Small intestine (tissue), 7 donors: ENCODE measurements at regions not wholly inside any gene's neighbourhood (a gene's known extent, or its start where the extent isn't known, plus 50 kb on each side); places are given as distances from the start of the nearest gene placed in this dataset.
A peak's percentile ranks its signal among the peaks of the same experiment; 100 is the strongest.

Experiments
- DNase-seq, 2 donors: peaks; one replicate each; pipeline versions ENCODE4 v3.0.0 to v3.0.0-alpha.2; 2013
- FAIRE-seq: peaks from 2 replicates; lab custom pipeline; 2012; peaks lifted over from hg19 to GRCh38; lab: Jason Lieb, UNC
- H3K27ac ChIP-seq, 3 donors: one replicate each; pipeline ENCODE4 v1.5.1; 2013; ENCODE audit warnings: low read length in 2 of 3, mild to moderate bottlenecking in 2 of 3, control low read depth in 1 of 3, inconsistent platforms in 1 of 3, low read depth in 1 of 3, moderate library complexity in 1 of 3
- H3K27me3 ChIP-seq, 3 donors: one replicate each; pipeline ENCODE4 v1.6.1; 2013; ENCODE audit warnings: low read length in 3 of 3, inconsistent platforms in 1 of 3; ENCODE audit not compliant: control insufficient read depth in 3 of 3, insufficient read depth in 3 of 3
- H3K36me3 ChIP-seq, 3 donors: one replicate each; pipeline ENCODE4 v1.6.1; 2013; ENCODE audit warnings: low read length in 3 of 3, inconsistent platforms in 1 of 3, low read depth in 1 of 3, mild to moderate bottlenecking in 1 of 3, moderate library complexity in 1 of 3; ENCODE audit not compliant: control insufficient read depth in 3 of 3, insufficient read depth in 2 of 3
- H3K4me1 ChIP-seq, 3 donors: one replicate each; pipeline ENCODE4 v1.6.1; 2013; ENCODE audit warnings: low read length in 2 of 3, inconsistent platforms in 1 of 3, low read depth in 1 of 3, mild to moderate bottlenecking in 1 of 3, moderate library complexity in 1 of 3; ENCODE audit not compliant: control insufficient read depth in 3 of 3, insufficient read depth in 2 of 3
- H3K4me3 ChIP-seq, 3 donors: one replicate each; pipeline ENCODE4 v1.5.1; 2013; ENCODE audit warnings: low read length in 3 of 3, control low read depth in 1 of 3, inconsistent platforms in 1 of 3, low read depth in 1 of 3, mild to moderate bottlenecking in 1 of 3, moderate library complexity in 1 of 3
- H3K9me3 ChIP-seq, 2 donors: one replicate each; pipeline ENCODE4 v1.6.1; 2013; ENCODE audit warnings: low read depth in 1 of 2, low read length in 1 of 2; ENCODE audit not compliant: control insufficient read depth in 2 of 2, insufficient read depth in 1 of 2
- WGBS, 3 donors: extraction: QIAGEN DNeasy Blood & Tissue Kit; methylation state at CpG; one replicate each; pipeline ENCODE4 v1.1.7; 2013; 5-methylcytosine and 5-hydroxymethylcytosine counted together
- donor health status: healthy with polysubstance abuse.
- donor health status: control.
- donor health status: control.
- donor health status: Bipolar disorder and iron deficiency.
- donor health status: healthy.

DNA sequence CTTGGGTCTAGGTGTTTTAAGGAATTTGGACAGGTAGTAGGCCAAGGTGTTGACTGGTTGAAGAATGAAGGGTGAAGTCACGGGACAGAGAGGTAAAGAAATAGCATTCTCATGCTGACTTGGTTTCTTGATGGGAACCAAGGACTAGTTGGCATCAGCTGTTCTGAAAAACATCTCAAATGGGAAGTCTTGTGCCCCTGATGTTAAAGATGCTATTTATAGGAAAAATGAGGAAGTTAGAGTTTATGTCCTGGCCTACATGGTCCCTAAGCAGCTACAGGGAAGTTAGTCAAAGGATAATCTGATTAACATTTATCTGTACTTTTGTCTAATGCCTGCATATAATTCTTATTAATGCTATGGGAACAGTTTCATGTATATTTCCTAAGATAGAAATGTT lies 262.4 kb downstream of the HHIPL2 start:
- Histone ChIP-seq H3K36me3 (no peaks in the 10 kb centered on the region), H3K27me3 (no peaks in the 10 kb centered on the region), H3K9me3 (no peaks in the 10 kb centered on the region), H3K27ac (no peak overlapping the region), H3K4me3 (no peak overlapping the region), H3K4me1 (peaks cover 0 to 3% (median 0%) of the 10 kb centered on the region in 3 donors)
- 54 to 86% (median 76%) methylated on average over 1 of the region's 1 CpG for WGBS, 3 donors
- FAIRE-seq (no peak), DNase-seq (no peak)

DNA sequence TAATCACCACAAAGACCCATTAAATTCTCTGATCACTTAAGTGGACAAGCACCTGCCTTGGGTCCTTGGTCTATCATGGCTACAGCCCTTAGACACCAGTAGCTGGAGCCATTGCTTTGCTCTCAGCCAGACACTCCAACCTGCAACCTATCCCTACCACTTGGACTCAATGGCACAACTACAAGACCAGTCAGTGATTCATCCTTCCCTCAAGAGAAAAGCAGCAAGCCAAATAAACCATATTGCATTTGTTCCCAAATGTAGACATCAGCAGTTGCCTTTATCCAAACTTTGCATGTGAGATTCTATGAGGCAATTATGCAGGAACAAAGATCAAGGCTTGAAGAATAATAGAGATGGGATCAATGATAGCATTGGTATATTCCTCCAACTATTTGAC lies 263.4 kb downstream of the HHIPL2 start:
- Histone ChIP-seq H3K27ac (no peak overlapping the region), H3K4me1 (peaks cover 0 to 3% (median 0%) of the 10 kb centered on the region in 3 donors), H3K36me3 (no peaks in the 10 kb centered on the region), H3K4me3 (no peak overlapping the region), H3K9me3 (no peaks in the 10 kb centered on the region), H3K27me3 (no peaks in the 10 kb centered on the region)
- DNase-seq: no peak
- no peak for FAIRE-seq

DNA sequence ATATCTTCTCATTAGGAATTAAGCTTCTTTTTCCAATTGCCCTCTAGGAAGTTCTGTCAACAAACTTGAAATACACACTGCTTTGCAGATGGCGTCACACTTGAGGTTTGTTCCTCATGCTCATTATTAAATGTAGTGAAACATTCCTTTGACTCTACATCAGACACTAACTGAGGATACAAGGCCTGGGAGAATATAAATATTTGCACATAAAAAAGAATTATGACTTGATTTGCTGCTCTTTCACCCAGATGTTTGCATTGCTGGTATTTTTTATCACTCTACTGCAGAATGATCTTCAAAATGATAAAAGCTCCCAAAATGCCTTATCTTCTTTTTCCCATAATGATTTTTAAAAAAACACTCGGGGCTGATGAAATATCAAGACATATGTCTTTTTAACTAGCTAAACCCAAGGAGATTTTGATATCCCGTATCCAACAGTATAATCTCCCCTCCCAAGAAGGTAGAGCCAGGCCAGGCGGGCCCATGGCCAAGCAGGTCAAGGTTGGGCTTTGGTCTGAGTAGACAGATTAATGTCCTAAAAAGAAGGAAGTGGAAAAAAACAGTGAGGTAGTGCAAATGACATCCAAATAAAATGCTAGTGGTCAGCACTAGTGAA lies 264.6 kb downstream of the HHIPL2 start:
- H3K4me1 ChIP-seq: peaks cover 0 to 3% (median 0%) of the 10 kb centered on the region in 3 donors
- DNase-seq: peak in 1 of 2 donors; percentile 7
- no peak for FAIRE-seq
- 51 to 66% (median 58%) methylated on average over 4 of the region's 4 CpGs for WGBS, 3 donors
- no peaks in the 10 kb centered on the region for H3K27me3 ChIP-seq
- no peak overlapping the region for H3K4me3 ChIP-seq
- H3K27ac ChIP-seq: no peak overlapping the region
- no peaks in the 10 kb centered on the region for H3K36me3 ChIP-seq
- no peaks in the 10 kb centered on the region for H3K9me3 ChIP-seq

DNA sequence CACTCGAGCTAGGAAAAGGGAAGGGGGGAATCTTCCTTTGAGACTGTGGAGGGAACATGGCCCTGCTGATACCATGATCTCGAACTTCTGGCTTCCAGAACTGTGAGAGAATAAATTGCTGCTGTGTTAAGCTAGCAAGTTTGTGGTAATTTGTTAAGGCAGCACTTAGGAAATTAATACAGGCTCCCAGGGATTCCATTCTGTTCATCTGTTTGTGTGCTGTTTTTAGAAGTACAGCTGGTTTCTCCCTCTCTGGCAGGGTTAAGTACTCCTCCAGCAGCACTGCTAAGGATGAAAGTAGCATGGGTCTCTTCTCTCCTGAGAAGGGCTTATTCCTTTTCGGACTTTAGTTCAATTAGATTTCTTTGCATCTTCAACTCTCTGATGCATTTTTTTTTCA lies 268.3 kb downstream of the HHIPL2 start:
- H3K9me3 ChIP-seq: no peaks in the 10 kb centered on the region
- no peak overlapping the region for H3K4me3 ChIP-seq
- no peak for DNase-seq
- H3K27ac ChIP-seq: no peak overlapping the region
- 44 to 72% (median 58%) methylated on average over 3 of the region's 3 CpGs for WGBS, 3 donors
- no peaks in the 10 kb centered on the region for H3K36me3 ChIP-seq
- no peaks in the 10 kb centered on the region for H3K27me3 ChIP-seq
- no peaks in the 10 kb centered on the region for H3K4me1 ChIP-seq
- no peak for FAIRE-seq

DNA sequence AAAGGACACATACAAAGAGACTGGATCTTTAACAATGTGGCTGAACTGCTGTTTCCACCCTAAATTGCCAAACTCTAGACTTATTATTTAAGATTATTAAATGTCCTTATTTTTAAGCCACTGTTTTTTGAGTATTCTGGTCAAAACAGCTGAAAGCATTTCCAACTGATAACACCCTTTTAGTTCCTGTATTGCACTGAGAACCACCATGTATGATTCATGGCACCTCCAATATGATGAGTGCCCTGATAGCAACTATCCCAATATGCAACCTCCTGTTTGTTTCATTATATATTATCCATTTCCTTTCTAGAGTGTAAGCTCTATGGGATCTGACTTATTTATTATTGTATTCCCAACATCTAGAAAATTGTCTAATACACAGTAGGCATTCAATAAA lies 269.4 kb downstream of the HHIPL2 start:
- no peak overlapping the region for H3K27ac ChIP-seq
- no peaks in the 10 kb centered on the region for H3K27me3 ChIP-seq
- no peaks in the 10 kb centered on the region for H3K36me3 ChIP-seq
- no peak overlapping the region for H3K4me3 ChIP-seq
- no peaks in the 10 kb centered on the region for H3K9me3 ChIP-seq
- no peaks in the 10 kb centered on the region for H3K4me1 ChIP-seq
- no peak for FAIRE-seq
- no peak for DNase-seq

DNA sequence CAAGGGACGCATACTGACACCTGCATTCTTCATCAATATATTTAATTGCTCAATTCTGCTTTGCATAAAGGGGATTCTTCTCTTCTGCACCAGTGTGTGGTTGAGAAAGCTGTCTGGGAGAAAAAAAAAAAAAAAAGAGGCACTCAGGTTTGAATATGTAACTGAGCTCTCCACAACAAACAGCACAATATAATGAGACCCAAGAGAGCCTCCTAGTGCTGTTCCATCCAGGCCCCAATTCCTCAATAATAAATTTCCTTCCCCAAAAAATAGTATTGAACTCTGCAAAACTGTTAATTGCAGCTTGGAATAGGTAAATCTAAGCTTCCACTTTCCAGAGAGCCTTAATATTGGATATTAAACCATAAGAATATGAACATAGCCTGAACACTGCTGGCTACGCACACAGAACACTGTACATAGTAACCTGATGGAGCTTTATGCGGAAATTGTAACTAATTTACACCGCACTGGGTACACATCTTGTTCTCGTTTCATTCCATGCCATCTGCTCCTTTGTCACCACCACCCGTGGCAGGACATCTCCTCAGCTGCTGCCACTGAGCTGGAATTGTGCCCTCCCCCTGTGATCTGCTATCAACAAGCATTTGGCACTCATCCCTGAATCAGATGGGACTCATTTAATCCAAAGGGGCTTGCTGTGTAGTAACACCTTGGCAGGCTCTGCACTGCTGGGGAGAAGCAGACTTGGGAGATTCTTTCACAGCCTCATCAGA lies 272.0 kb downstream of the HHIPL2 start:
- Histone ChIP-seq H3K27me3 (no peaks in the 10 kb centered on the region), H3K4me3 (no peak overlapping the region), H3K4me1 (no peaks in the 10 kb centered on the region), H3K36me3 (no peaks in the 10 kb centered on the region), H3K27ac (no peak overlapping the region), H3K9me3 (no peaks in the 10 kb centered on the region)
- 65 to 73% (median 68%) methylated on average over 6 of the region's 6 CpGs for WGBS, 3 donors
- no peak for DNase-seq
- no peak for FAIRE-seq

DNA sequence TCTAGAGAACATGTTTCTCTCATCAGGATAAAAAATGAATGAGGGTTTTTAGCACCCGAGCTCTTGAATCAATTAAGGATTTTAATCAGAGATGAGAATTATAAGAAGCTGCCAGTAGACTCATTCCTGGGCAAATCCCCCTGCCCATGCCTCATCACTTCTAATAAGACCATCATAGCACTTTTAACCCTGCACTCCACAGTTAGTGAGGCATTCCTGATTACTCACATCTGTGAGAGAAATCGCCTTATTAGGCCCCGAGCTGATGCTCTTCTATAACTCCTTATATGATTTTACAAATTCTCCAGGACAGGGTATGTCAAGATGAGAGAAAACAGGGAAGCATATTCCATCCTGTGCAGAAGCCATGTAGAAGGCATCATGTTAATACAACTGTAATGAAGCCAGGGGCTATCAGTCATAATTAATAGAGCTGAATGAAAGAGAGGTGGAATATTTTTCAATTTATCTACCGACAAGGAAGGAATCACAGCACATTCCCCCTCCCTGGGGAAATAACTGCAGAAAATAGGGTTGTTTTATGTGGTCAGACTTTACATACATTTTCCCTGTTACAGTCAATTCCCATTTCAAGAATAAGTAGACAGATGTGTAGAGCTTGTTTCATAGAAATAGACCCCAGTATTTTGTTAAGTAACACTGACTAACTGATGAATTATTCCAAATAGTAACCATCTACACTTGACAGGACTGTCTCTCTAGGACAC lies 272.7 kb downstream of the HHIPL2 start:
- WGBS, 3 donors: 80 to 86% (median 81%) methylated on average over 4 of the region's 4 CpGs
- no peak for FAIRE-seq
- Histone ChIP-seq H3K27me3 (no peaks in the 10 kb centered on the region), H3K9me3 (no peaks in the 10 kb centered on the region), H3K27ac (no peak overlapping the region), H3K4me3 (no peak overlapping the region), H3K36me3 (no peaks in the 10 kb centered on the region), H3K4me1 (no peaks in the 10 kb centered on the region)
- no peak for DNase-seq

DNA sequence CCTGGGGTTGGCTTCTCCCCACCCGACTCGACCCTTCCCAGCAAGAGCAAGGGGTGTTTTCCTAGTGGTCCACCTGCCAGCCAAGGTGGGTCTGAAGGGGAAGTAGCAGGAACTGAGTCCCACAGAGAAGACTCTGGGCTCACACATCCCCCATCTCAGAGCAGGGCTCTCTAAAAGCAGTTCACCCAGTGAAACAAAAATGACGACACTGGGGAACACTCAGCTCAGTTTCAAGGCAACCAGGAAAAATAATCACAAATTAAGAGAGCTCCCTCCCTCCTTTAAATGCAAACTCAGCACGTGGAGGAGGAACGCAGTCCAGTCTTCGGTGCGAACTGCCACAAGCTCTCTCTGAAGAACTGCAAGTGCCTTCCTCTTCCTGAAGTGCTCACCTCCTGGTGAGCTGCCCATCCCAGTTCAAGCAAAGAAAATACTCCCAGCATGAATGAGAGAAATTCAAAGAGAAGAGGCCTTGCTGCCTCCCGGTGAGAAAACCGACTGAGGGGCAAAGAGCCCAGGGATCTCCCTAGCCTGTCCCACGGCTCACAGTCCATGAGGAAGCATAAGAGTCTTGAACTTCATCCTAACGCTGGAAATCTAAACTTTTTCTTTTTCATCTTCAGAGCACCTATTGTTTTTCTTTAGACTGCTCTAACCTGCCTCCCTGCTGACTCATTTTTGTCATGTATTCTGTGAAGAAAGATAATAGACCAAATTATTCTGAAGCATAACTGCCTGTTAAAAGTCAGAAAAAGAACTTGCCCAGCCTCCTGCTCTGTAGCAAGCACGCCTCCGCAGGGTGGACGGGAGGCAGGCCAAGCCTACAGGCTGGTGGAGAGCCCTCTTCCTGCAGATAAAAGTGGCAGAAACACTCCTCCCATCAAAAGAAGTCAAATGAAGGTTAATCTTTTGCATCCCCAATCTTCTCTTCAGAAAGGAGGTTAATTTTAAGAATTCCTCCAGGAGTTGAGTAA lies 281.4 kb downstream of the HHIPL2 start:
- 57 to 62% (median 61%) methylated on average over 14 of the region's 14 CpGs for WGBS, 3 donors
- no peak for FAIRE-seq
- no peaks in the 10 kb centered on the region for H3K9me3 ChIP-seq
- no peaks in the 10 kb centered on the region for H3K4me1 ChIP-seq
- no peaks in the 10 kb centered on the region for H3K36me3 ChIP-seq
- no peaks in the 10 kb centered on the region for H3K27me3 ChIP-seq
- no peak for DNase-seq
- no peak overlapping the region for H3K27ac ChIP-seq
- H3K4me3 ChIP-seq: no peak overlapping the region
